ENCODE measurements at regions not wholly inside any gene's neighbourhood (a gene's known extent, or its start where the extent isn't known, plus 50 kb on each side); places are given as distances from the start of the nearest gene placed in this dataset.
"Not testable (repeated sequence)": the region's sequence is repeated elsewhere in the genome, so short reads cannot be mapped to it uniquely, and the experiment has no call there.

GRCh38 chr7:149714081-149714909, 59.1 kb downstream of the ZNF467 start:
- H3K4me3 ChIP-seq (ENCODE audit: low read depth in 1 of 2, low read length in 2 of 2) = peak overlapping the region; percentile 75 to 82
- H3K27me3 ChIP-seq (ENCODE audit: control insufficient read depth in 1 of 2, insufficient read depth in 2 of 2, low read length in 2 of 2) = no peaks in the 10 kb centered on the region
- H3K36me3 ChIP-seq (ENCODE audit: insufficient read depth, low read length) = no peaks in the 10 kb centered on the region
- peak overlapping the region; percentile 39 for H3K9ac ChIP-seq (ENCODE audit: low read length)
- peaks cover 30% of the 10 kb centered on the region for H3K4me1 ChIP-seq (ENCODE audit: insufficient read depth, low read length)
- H3K9me3 ChIP-seq (ENCODE audit: low read length) = no peaks in the 10 kb centered on the region
- H3K27ac ChIP-seq (ENCODE audit: low read depth, low read length) = peak overlapping the region; percentile 48

- peak overlapping the region; percentile 75 to 82 for H3K4me3 ChIP-seq (ENCODE audit: low read depth in 1 of 2, low read length in 2 of 2)
- no peaks in the 10 kb centered on the region for H3K27me3 ChIP-seq (ENCODE audit: control insufficient read depth in 1 of 2, insufficient read depth in 2 of 2, low read length in 2 of 2)
- peaks cover 24% of the 10 kb centered on the region for H3K4me1 ChIP-seq (ENCODE audit: insufficient read depth, low read length)
- H3K9me3 ChIP-seq (ENCODE audit: low read length) = no peaks in the 10 kb centered on the region
- peak overlapping the region; percentile 48 for H3K27ac ChIP-seq (ENCODE audit: low read depth, low read length)
- peak overlapping the region; percentile 39 for H3K9ac ChIP-seq (ENCODE audit: low read length)
- no peaks in the 10 kb centered on the region for H3K36me3 ChIP-seq (ENCODE audit: insufficient read depth, low read length)
Measured at GRCh38 chr7:149713731-149714068, 59.7 kb downstream of the ZNF467 start.

- peak overlapping the region in 1 of 2 donors; percentile 75 for H3K4me3 ChIP-seq (ENCODE audit: low read depth in 1 of 2, low read length in 2 of 2)
- H3K27ac ChIP-seq (ENCODE audit: low read depth, low read length) = no peak overlapping the region
- no peaks in the 10 kb centered on the region for H3K27me3 ChIP-seq (ENCODE audit: control insufficient read depth in 1 of 2, insufficient read depth in 2 of 2, low read length in 2 of 2)
- no peaks in the 10 kb centered on the region for H3K9me3 ChIP-seq (ENCODE audit: low read length)
- no peaks in the 10 kb centered on the region for H3K36me3 ChIP-seq (ENCODE audit: insufficient read depth, low read length)
- H3K9ac ChIP-seq (ENCODE audit: low read length) = no peak overlapping the region
- H3K4me1 ChIP-seq (ENCODE audit: insufficient read depth, low read length) = peaks cover 22% of the 10 kb centered on the region
Measured at GRCh38 chr7:149713061-149713730, 60.2 kb downstream of the ZNF467 start.

DNA sequence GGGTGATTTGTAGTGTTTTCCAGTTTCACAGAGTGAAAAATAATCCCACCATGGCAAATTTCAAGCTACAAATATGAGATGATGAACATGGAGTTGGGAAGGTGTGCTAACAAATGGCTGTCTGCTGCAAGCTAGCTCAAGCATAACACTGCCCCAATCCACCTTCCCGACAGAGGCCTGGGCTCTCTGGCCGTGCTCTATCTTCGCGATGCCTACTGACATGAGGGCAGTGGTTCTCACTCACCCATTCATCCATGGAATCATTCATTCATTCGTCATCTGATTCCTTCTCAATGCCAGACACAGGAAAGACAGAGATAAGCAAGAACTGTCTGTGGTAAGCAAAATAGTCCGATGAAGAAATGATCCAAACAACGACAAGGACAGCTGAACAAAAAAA, 65.4 kb downstream of the ZNF467 start:
- no peaks in the 10 kb centered on the region for H3K27me3 ChIP-seq (ENCODE audit: control insufficient read depth in 1 of 2, insufficient read depth in 2 of 2, low read length in 2 of 2)
- H3K9me3 ChIP-seq (ENCODE audit: low read length) = no peaks in the 10 kb centered on the region
- no peak overlapping the region for H3K27ac ChIP-seq (ENCODE audit: low read depth, low read length)
- H3K4me3 ChIP-seq (ENCODE audit: low read depth in 1 of 2, low read length in 2 of 2) = no peak overlapping the region
- H3K36me3 ChIP-seq (ENCODE audit: insufficient read depth, low read length) = no peaks in the 10 kb centered on the region
- no peaks in the 10 kb centered on the region for H3K4me1 ChIP-seq (ENCODE audit: insufficient read depth, low read length)
- no peak overlapping the region for H3K9ac ChIP-seq (ENCODE audit: low read length)

- Histone ChIP-seq H3K9ac (ENCODE audit: low read length) (no peak overlapping the region), H3K27ac (ENCODE audit: low read depth, low read length) (no peak overlapping the region), H3K4me1 (ENCODE audit: insufficient read depth, low read length) (no peaks in the 10 kb centered on the region), H3K36me3 (ENCODE audit: insufficient read depth, low read length) (no peaks in the 10 kb centered on the region), H3K4me3 (ENCODE audit: low read depth in 1 of 2, low read length in 2 of 2) (no peak overlapping the region), H3K9me3 (ENCODE audit: low read length) (no peaks in the 10 kb centered on the region), H3K27me3 (ENCODE audit: control insufficient read depth in 1 of 2, insufficient read depth in 2 of 2, low read length in 2 of 2) (no peaks in the 10 kb centered on the region)
Measured at GRCh38 chr7:149707448-149707886, 65.9 kb downstream of the ZNF467 start.

GRCh38 chr7:149706398-149706797, 67.0 kb downstream of the ZNF467 start:
- no peak overlapping the region for H3K9ac ChIP-seq (ENCODE audit: low read length)
- H3K9me3 ChIP-seq (ENCODE audit: low read length) = no peaks in the 10 kb centered on the region
- no peaks in the 10 kb centered on the region for H3K4me1 ChIP-seq (ENCODE audit: insufficient read depth, low read length)
- H3K4me3 ChIP-seq (ENCODE audit: low read depth in 1 of 2, low read length in 2 of 2) = no peak overlapping the region
- H3K27ac ChIP-seq (ENCODE audit: low read depth, low read length) = no peak overlapping the region
- no peaks in the 10 kb centered on the region for H3K27me3 ChIP-seq (ENCODE audit: control insufficient read depth in 1 of 2, insufficient read depth in 2 of 2, low read length in 2 of 2)
- no peaks in the 10 kb centered on the region for H3K36me3 ChIP-seq (ENCODE audit: insufficient read depth, low read length)

DNA sequence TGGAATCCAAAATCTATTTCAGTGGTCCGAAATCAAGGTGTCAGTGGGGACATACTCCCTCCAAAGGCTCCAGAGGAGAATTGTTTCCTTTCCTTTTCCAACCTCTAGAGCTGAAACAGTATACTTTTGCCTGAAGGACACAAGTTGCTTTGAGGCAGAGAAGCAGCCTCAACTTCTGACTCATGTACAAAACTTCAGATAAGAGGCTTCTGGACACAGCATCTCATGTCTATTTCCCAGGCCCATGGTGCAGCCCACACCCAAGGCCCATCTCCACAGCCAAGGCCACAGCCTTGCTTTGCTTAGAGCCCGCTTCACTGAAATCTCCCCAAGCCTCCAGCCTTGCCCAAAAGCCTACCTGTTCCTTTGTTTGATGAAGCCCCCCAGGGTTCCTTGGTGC, 68.9 kb downstream of the ZNF467 start:
- Histone ChIP-seq H3K9me3 (ENCODE audit: low read length) (no peaks in the 10 kb centered on the region), H3K36me3 (ENCODE audit: insufficient read depth, low read length) (no peaks in the 10 kb centered on the region), H3K4me1 (ENCODE audit: insufficient read depth, low read length) (no peaks in the 10 kb centered on the region), H3K27ac (ENCODE audit: low read depth, low read length) (no peak overlapping the region), H3K9ac (ENCODE audit: low read length) (no peak overlapping the region), H3K4me3 (ENCODE audit: low read depth in 1 of 2, low read length in 2 of 2) (no peak overlapping the region), H3K27me3 (ENCODE audit: control insufficient read depth in 1 of 2, insufficient read depth in 2 of 2, low read length in 2 of 2) (no peaks in the 10 kb centered on the region)

DNA sequence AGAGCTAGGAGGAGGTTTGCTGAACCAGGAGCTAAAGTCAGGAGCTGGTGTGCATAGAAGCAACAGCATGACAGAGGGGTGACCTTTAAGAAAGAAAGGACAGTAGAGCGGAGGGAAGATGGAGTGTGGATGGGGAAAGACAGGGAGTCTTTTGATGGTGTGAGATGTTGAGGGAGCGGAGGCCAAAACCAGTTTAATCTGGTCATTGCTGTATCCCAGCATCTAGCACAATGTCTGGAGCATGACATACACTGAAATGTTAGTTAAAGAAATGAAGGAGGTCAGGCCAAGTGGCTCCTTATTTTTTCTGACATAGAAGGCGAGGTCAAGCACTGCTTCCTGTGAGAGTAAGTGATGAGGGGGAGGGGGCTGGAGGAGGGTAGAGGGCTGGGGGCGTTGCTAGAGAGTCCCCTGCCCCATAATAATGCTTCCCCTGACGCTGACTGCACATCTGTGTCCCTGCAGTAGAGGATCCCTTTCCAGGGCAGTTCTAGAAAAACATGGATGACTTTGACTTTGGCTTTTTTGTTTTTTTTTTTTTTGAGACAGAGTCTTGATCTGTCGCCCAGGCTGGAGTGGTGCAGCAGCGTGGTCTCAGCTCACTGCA, 70.2 kb downstream of the ZNF467 start:
- H3K27me3 ChIP-seq (ENCODE audit: control insufficient read depth in 1 of 2, insufficient read depth in 2 of 2, low read length in 2 of 2) = no peaks in the 10 kb centered on the region
- H3K4me3 ChIP-seq (ENCODE audit: low read depth in 1 of 2, low read length in 2 of 2) = no peak overlapping the region
- H3K27ac ChIP-seq (ENCODE audit: low read depth, low read length) = no peak overlapping the region
- no peaks in the 10 kb centered on the region for H3K36me3 ChIP-seq (ENCODE audit: insufficient read depth, low read length)
- no peaks in the 10 kb centered on the region for H3K4me1 ChIP-seq (ENCODE audit: insufficient read depth, low read length)
- H3K9me3 ChIP-seq (ENCODE audit: low read length) = no peaks in the 10 kb centered on the region
- H3K9ac ChIP-seq (ENCODE audit: low read length) = no peak overlapping the region

- H3K27me3 ChIP-seq (ENCODE audit: control insufficient read depth in 1 of 2, insufficient read depth in 2 of 2, low read length in 2 of 2) = no peaks in the 10 kb centered on the region
- H3K9ac ChIP-seq (ENCODE audit: low read length) = no peak overlapping the region
- no peaks in the 10 kb centered on the region for H3K4me1 ChIP-seq (ENCODE audit: insufficient read depth, low read length)
- H3K9me3 ChIP-seq (ENCODE audit: low read length) = no peaks in the 10 kb centered on the region
- H3K36me3 ChIP-seq (ENCODE audit: insufficient read depth, low read length) = no peaks in the 10 kb centered on the region
- no peak overlapping the region for H3K27ac ChIP-seq (ENCODE audit: low read depth, low read length)
- no peak overlapping the region for H3K4me3 ChIP-seq (ENCODE audit: low read depth in 1 of 2, low read length in 2 of 2)
Measured at GRCh38 chr7:149701495-149702240, 71.7 kb downstream of the ZNF467 start.

GRCh38 chr7:149697767-149698166, 75.6 kb downstream of the ZNF467 start:
- not testable (repeated sequence) for H3K9me3 ChIP-seq (ENCODE audit: low read length); H3K27me3 ChIP-seq (ENCODE audit: control insufficient read depth in 1 of 2, insufficient read depth in 2 of 2, low read length in 2 of 2); H3K9ac ChIP-seq (ENCODE audit: low read length); H3K36me3 ChIP-seq (ENCODE audit: insufficient read depth, low read length); H3K4me3 ChIP-seq (ENCODE audit: low read depth in 1 of 2, low read length in 2 of 2); H3K27ac ChIP-seq (ENCODE audit: low read depth, low read length); H3K4me1 ChIP-seq (ENCODE audit: insufficient read depth, low read length)

DNA sequence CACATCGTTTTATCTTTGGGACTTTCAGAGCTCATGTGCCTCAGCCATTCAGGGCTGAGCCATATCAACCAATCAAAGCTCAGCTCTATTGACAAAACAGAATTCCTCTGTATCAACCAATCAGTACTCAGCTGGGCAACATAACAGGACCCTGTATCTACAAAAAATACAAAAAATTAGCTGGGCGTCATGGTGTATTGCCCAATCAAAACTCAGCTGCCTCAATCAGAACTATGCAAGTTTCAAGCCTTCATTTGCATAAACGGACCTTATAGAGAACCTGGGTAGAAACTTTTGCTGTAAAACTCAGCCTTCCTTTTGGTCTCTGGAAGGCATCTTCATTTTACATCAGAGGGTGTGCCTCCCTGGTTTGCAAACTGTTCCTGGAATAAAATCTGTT, 77.1 kb downstream of the ZNF467 start:
- no peaks in the 10 kb centered on the region for H3K4me1 ChIP-seq (ENCODE audit: insufficient read depth, low read length)
- H3K4me3 ChIP-seq (ENCODE audit: low read depth in 1 of 2, low read length in 2 of 2) = no peak overlapping the region
- H3K9ac ChIP-seq (ENCODE audit: low read length) = no peak overlapping the region
- no peak overlapping the region for H3K27ac ChIP-seq (ENCODE audit: low read depth, low read length)
- H3K9me3 ChIP-seq (ENCODE audit: low read length) = no peaks in the 10 kb centered on the region
- peaks cover 8% of the 10 kb centered on the region in 2 donors for H3K27me3 ChIP-seq (ENCODE audit: control insufficient read depth in 1 of 2, insufficient read depth in 2 of 2, low read length in 2 of 2)
- H3K36me3 ChIP-seq (ENCODE audit: insufficient read depth, low read length) = no peaks in the 10 kb centered on the region

All from muscle layer of colon (tissue), 2 donors.